ENCODE measurements at regions not wholly inside any gene's neighbourhood (a gene's known extent, or its start where the extent isn't known, plus 50 kb on each side); places are given as distances from the start of the nearest gene placed in this dataset.
"Not testable (repeated sequence)": the region's sequence is repeated elsewhere in the genome, so short reads cannot be mapped to it uniquely, and the experiment has no call there.

DNA sequence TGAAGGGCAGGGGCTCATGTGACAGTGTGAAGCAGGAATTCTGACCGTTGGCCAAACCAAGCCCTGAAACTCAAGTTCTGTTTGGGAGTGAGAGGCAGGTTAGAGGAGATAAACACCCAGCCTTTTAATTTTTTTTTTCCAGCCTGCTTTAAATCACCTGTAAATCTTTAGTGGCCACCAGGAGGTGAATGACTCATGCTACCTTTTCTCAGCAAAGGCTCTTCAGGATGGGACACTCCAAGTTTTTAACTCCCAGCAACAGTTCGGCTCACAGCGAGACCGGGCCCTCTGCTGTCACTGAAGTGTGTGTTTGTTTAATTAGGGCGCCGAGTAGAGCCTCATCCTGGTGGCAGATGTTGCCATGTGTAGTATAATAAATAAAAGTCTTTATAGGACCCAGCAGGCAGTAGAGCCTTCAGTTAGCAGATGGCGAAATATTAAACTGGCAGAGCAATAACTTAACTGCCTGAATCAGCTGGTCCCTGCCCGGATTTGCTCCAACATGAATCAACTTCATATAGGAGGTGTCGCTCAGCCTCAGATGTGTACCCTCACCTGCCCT, 180.3 kb downstream of the NPIPA7 start:
- in situ Hi-C loops (cut with HindIII; ENCODE audit: low sequenced_read_pairs), result not testable (repeated sequence)

GRCh38 chr16:16561532-16561931, 182.6 kb downstream of the NPIPA7 start:
- in situ Hi-C loops (cut with HindIII; ENCODE audit: low sequenced_read_pairs), result not testable (repeated sequence)

DNA sequence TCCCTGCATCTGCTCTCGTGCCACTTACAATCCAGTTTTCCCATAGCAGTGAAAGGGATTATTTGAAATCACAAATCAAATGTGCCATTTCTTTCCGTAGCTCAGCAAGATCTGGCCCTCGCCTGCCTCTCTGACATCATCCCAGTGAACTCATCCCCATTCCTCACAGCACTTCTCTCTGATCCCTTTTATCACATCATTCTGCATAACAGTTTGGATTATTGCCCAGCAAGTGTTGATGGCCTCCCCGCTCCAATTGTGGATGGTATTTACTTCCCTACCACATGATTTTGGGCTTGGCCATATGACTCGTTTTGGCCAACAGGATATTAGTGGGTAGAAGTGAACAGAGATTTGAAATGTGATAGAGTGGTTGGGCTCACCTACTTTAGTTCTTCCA, 185.0 kb downstream of the NPIPA7 start:
- in situ Hi-C loops (cut with HindIII; ENCODE audit: low sequenced_read_pairs), result not testable (repeated sequence)

GRCh38 chr16:16565326-16565725, 186.4 kb downstream of the NPIPA7 start:
- in situ Hi-C loops (cut with HindIII; ENCODE audit: low sequenced_read_pairs), result not testable (repeated sequence)

DNA sequence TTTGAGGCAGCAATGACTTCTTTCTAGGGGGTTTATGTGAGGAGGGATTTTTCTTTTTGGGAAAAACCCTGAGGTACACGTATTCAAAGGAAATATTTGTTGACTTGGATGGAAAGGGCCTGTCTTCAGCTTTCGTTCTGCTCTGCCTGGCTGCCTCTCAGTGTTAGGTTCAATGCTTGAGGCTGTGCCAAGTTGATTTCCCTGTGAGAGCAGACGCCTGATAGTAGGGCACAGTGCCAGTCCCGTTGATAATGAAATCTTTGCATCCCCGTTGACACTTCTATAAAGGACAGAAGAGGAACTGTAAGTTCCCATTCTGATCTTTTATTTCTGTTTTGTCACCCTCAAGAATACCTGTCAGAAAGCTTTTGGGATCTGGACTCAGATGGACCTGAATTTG, 191.1 kb downstream of the NPIPA7 start:
- in situ Hi-C loops (cut with HindIII; ENCODE audit: low sequenced_read_pairs), result not testable (repeated sequence)

GRCh38 chr16:16570874-16571273, 191.9 kb downstream of the NPIPA7 start:
- in situ Hi-C loops (cut with HindIII; ENCODE audit: low sequenced_read_pairs), result not testable (repeated sequence)

DNA sequence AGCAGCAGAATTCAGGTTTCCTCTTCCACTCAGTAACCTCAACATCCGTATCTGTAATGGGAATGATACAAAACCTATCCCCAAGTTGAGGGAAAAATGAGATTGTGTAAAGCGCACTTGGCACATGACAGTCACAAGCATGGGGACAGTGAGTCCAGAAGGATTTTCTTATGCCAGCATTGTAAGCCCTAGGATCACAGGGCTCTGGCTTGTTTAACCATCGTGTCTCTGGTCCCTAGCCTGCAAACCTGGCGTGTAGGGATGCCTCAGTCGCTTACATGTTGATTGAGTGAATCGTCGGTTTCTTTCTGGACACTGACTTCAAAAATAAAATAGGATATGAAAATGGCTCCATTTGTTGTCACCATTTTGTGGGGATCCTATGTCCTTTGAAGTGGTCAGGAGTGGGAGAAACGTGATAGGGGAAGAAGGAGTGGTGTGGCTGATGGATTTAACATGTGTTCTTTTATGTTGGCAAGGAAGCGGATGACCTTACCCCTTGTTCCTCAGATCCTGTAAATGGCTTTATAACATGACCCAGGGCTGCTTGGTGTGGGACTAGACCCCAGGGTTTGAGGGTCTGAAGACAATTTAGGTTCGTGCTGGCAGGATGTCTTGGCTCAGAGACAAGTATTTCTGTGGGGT, 193.3 kb downstream of the NPIPA7 start:
- in situ Hi-C loops (cut with HindIII; ENCODE audit: low sequenced_read_pairs), result not testable (repeated sequence)

GRCh38 chr16:16577062-16577461, 198.1 kb downstream of the NPIPA7 start:
- in situ Hi-C loops (cut with HindIII; ENCODE audit: low sequenced_read_pairs), result not testable (repeated sequence)

DNA sequence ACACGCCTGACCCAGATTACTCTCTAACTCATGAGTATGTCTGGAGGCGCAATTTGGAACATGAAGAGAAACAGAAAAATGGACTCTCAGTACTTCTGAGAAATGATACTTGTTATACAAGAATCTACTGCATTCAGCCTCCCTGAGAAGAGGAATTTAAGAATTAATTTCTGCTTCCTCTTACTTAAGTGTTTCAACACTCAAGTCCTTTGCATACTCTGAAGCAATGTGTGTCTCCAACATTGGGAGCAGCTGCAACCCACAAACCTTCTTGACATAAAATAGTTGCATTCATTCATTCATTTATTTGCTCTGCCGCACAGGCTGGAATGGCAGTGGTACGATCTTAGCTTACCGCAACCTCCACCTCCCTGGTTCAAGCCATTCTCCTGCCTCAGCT, 199.8 kb downstream of the NPIPA7 start:
- in situ Hi-C loops (cut with HindIII; ENCODE audit: low sequenced_read_pairs), result no loop called here

- in situ Hi-C loops (cut with HindIII; ENCODE audit: low sequenced_read_pairs), result not testable (repeated sequence)
Measured at GRCh38 chr16:16582916-16583315, 204.0 kb downstream of the NPIPA7 start.

GRCh38 chr16:16586073-16586651, 207.2 kb downstream of the NPIPA7 start:
- in situ Hi-C loops (cut with HindIII; ENCODE audit: low sequenced_read_pairs), result not testable (repeated sequence)

- in situ Hi-C loops (cut with HindIII; ENCODE audit: low sequenced_read_pairs), result not testable (repeated sequence)
Measured at GRCh38 chr16:16586969-16587368, 208.0 kb downstream of the NPIPA7 start.

- in situ Hi-C loops (cut with HindIII; ENCODE audit: low sequenced_read_pairs), result not testable (repeated sequence)
Measured at GRCh38 chr16:16588436-16588835, 209.5 kb downstream of the NPIPA7 start.

- in situ Hi-C loops (cut with HindIII; ENCODE audit: low sequenced_read_pairs), result not testable (repeated sequence)
Measured at GRCh38 chr16:16590654-16591318, 211.8 kb downstream of the NPIPA7 start.

- in situ Hi-C loops (cut with HindIII; ENCODE audit: low sequenced_read_pairs), result not testable (repeated sequence)
Measured at GRCh38 chr16:16593156-16593863, 214.4 kb downstream of the NPIPA7 start.

DNA sequence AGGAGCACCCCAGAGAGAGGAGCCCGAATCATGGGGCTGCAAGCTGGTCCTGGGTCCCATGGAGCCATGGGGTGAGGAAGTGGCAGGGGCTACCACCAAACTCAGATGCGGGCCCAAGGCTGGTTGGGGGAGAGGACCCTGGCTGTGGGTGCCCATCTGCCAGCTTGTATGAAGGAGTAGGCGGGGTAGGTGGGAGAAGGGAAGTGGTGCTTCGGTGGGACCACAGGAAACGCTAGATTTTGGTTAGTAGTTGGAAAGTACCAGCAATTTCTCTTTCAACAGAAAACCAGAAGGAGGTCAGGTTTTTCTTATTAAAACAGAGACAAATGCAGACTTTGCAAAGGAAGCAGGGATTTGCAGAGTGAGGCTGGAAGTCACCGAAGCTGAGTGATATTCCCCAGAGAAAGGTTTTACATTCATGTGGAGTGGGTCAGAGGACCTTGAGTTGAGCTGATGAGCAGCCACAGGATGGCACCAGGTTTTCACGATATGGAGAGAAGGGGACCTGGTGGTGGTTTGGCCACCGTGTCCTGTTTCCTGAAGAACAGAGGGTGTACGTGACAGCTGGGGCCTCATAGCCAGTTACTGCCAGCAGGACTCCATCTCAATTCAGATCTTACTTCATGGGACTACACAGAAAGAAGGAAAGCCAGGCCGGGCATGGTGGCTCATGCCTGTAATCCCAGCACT, 216.2 kb downstream of the NPIPA7 start:
- in situ Hi-C loops (cut with HindIII; ENCODE audit: low sequenced_read_pairs), result not testable (repeated sequence)

- in situ Hi-C loops (cut with HindIII; ENCODE audit: low sequenced_read_pairs), result not testable (repeated sequence)
Measured at GRCh38 chr16:16601239-16601638, 222.3 kb downstream of the NPIPA7 start.

GRCh38 chr16:16607401-16608082, 228.6 kb downstream of the NPIPA7 start:
- in situ Hi-C loops (cut with HindIII; ENCODE audit: low sequenced_read_pairs), result not testable (repeated sequence)

DNA sequence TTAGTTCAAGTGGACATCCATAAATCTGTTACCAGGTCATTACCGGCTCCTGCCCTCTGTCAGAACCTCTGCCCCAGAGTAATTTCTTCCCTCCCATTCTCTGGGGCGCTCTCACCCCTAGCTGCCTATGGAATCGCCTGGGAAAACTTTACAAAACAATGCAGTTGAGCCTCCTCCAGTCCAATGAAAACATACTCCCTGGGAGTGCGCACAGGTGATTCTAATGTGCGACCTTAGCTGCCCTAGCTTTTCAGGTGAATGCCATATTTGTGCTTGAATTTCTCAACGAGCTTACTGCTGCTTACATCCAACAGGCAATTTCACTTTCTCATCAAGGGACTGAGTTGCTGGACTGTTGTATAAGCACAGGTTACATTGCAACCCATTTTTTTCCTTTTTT, 230.7 kb downstream of the NPIPA7 start:
- in situ Hi-C loops (cut with HindIII; ENCODE audit: low sequenced_read_pairs), result not testable (repeated sequence)

DNA sequence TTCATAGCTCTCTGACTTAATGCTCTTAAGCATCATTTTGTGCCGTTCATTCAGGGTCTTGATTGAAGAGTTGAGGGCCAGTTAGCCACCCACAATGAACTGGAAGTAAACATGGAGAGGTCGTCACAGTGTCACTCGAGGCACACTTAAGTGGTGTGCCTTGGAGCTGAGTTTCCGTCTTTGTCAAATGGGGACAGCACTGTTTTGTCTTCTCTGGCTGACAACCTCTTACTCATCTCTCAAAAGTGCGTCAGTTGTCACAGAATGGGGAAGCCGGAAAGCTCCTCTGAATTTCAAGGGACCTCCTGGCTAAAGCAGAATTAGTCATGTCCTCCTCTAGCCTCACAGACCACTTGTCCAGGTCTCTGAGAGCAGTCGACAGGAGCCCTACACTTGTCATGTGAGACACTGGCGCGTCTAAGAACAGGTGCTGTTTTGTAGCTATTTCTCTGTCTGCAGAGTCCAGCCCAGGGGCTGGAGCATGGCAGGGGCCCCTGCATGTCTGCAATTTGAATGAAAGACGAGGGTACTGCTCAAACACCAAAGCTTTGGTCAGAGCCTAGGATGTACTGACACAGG, 231.5 kb downstream of the NPIPA7 start:
- in situ Hi-C loops (cut with HindIII; ENCODE audit: low sequenced_read_pairs), result not testable (repeated sequence)
